Fibroblast of upper back skin (primary cell): ENCODE measurements at regions not wholly inside any gene's neighbourhood (a gene's known extent, or its start where the extent isn't known, plus 50 kb on each side); places are given as distances from the start of the nearest gene placed in this dataset.
"Not testable (repeated sequence)": the region's sequence is repeated elsewhere in the genome, so short reads cannot be mapped to it uniquely, and the experiment has no call there.

Experiments used
- DNase-seq: peaks from one replicate; pipeline ENCODE4 v3.0.0-alpha.2; 2013

DNA sequence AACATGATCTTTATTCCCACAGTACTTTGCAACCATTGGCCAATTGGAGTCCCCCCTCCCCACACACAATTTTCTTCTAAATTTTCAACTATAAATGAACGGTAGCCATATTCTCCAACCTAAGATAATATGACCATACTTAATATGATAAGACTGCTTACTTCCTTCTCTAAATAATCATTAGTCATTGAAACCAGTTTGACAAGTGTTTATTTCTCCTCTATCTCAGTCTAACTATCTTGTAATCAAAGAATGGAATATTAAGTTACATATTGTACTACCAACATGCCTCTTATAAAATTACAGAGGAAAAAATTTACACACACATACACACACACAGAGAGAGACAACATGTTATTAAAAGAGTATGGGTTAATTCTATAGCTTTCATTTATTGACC is 567.4 kb upstream of the TMPRSS15 start:
- no peak for DNase-seq

DNA sequence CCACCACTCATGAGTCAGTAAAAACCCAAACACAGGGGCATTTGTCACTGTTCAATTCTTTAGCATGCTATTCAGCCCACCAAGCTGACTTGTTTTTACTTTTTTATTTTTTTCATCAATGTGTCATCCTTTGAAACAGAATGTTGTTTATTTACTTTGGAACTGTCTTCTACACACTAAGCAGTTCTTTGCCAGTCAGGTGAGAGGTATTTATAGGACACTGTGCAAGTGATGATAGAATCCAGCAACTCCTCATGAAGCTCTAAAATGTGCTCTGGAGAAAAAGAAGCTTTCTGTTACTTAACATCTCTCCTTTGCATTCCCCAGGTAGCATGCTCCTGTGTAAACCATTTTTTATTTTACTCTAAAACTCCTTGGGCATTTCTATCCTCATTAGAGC is 582.0 kb upstream of the TMPRSS15 start:
- DNase-seq, result no peak

DNA sequence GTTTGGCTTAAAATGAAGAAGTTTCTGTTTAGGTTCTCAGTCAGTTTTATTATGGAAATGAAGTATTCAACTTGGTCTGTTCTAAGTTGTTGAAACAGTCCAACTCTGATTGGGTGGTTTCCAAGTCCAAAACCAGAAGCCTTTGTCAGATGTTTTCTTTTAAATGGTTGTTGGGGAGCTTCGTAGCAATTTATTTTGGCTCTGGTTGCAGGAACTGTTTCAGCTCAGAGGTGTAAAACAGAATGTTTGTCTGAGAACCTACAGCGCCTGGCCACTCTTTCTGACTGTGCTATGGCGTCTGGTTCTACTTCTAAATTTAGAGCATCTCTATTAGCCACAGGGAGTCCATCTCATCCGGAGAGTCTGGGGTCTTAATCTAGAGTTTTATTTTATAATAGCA is 582.6 kb upstream of the TMPRSS15 start:
- no peak for DNase-seq

DNA sequence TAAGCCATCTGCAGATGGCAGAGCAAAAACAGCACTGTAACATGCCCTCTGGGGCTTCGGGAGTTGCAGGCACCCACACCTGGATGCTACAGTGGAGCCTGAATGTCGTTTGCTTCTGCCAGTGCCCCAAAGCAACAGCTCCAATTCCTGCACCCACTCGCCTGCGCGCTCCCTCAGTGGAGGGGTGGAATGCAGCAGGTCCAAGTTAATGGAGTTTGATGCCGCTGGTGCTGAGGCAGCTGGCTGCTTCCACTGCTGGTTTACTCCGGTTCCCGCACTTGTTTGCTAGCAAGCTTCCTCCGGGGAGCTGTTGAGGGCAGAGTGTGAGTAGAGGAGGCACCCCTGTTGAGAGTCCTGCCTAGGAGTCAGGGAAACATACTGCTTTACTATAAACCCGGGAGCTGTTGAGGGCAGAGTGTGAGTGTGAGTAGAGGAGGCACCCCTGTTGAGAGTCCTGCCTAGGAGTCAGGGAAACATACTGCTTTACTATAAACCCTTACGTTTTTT is 584.0 kb upstream of the TMPRSS15 start:
- no peak for DNase-seq

DNA sequence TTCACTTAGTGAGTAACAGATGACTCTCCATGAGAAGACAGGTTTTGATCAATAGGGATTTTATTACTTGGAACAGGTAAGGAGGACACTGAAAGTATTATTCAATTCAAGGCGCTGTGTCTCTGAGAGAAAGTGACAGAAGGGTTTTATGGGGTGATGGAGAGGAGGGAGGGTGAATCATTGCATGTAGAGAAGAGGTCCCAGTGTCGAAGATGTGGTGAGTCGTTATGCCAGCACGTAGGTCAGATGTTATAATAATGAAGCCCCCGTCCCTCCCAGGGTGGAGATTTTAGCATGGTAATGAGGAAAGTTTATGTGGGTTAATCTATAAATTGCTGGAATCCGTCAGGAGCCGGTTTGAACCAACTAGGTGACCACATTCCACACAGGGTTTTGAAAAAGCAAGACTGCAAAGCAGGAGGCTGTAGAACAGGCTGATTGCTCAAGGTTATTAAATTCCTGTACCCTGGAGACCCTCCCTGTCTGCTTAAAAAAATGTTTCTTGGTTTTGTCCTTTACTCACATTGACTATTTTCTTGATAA is 586.4 kb upstream of the TMPRSS15 start:
- no peak for DNase-seq

DNA sequence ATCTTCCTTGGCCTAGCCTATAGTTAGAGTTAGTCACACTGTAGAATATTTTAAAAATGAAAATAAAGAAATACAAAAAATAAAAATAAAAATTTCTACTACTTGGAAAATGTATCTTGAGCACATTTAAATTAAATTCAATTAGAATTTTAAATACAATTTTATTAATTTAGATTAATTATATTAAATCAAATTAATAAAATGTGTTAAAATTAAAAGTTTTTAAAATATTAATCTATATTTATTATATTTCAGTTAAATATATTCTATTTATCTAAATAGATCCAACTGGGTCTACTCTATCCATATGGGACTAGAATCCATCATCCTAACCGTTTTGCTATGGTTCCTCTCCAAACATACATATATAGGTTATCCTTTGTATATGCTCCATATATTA is 588.3 kb upstream of the TMPRSS15 start:
- no peak for DNase-seq

DNA sequence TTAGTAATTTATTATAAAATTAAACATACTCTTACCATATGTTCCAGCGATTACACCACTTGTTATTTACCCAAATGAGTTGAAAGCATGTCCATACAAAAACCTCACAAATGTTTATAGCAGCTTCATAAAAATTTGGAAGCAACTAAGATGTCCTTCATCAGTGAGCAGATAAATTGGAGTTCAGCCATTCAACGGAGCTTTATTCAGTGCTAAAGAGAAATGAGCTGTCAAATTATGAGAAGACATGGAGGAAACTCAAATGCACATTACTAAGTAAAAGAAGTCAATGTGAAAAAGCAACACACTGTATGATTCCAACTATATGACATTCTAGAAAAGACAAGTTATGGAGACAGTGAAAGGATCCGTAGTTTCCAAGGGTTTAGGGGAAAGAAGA is 606.7 kb upstream of the TMPRSS15 start:
- DNase-seq, result no peak

DNA sequence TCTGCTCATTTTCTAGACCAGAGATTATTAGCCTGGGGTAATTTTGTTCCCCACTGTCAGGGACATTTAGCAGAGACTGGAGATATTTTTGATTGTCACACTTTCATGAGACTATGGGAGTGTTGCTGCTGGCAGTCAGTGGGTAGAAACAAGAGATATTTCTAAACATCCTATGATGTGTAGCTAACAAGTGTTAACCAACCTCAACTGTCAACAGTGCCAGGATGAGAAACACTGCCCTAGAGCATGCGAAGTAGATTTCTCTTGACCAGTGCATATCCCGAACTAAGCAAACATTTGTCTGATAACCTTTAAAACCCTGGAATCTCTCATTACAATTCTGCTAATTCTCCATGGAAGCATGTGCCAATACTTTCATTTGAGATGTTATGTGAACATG is 607.4 kb upstream of the TMPRSS15 start:
- no peak for DNase-seq

DNA sequence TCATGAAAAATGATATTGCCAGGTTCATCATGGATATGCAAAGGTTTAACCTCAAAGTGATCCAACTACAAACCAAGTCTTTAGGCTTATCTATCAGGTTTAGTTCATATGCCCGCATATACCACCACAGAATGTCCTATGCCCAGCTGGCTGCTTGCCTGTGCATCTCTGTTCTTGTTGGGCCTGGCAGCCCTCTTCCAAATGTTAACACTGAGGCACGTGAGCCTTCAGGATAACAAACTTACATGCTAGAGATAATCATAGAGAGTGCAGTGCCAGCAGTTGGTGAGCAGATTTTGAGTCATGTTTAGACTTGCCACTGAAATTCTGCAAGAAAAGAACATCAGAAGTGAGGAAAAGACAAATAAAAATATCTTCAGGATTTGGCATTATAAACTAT is 607.9 kb upstream of the TMPRSS15 start:
- DNase-seq, result no peak

DNA sequence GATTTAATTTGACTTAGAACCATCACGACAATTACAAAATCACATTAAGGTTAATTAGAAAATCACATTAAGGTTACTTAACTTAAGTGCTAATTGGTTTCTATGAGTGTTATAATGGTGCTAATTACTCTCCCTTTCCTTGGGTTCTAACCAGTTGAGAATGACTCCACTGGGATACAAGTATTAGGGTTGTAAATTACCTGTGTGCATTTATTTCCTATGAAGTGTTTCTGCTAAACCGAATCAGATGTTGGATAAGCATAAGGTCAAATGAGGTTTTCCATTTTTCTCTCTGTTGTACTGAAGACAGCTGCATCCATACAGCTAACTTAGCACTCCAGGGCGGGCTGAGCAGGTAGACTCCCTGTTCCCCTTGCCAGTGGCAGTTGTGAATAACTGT is 610.3 kb upstream of the TMPRSS15 start:
- DNase-seq, result no peak

DNA sequence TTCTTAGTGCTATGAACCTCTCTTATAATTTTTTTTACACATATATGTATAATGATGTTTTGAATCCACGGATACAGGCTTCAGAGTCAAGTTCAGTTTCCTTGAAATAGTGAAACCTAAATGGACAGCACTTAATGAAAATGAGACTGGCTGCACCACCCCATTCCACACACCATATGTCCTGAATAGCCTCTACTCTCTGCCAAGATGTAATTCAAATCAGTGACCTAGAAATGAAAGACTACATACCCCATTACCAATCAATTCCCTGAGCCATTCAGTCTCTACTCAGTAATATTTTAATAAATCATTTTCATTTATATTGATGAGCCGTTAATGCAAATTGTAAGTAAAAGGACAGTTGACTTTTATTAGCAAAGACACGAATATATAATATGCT is 614.9 kb upstream of the TMPRSS15 start:
- no peak for DNase-seq

DNA sequence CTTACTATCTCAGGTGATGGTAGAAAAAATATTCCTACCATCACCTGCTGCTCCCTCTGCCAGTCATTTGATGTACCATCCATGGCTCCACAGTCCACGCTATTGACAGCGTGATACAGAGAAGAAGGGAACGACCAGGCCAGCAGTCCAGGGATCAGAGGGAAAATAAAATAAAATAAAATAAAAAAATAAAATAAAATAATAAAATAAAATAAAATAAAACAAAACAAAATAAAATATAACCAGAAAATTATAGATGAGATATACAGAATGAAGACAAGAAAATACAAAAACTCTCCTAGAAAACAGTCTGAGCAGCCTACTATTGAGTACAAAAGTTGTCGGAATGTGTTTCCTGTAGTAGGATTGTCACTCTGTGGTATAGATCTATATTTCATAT is 619.4 kb upstream of the TMPRSS15 start:
- no peak for DNase-seq

DNA sequence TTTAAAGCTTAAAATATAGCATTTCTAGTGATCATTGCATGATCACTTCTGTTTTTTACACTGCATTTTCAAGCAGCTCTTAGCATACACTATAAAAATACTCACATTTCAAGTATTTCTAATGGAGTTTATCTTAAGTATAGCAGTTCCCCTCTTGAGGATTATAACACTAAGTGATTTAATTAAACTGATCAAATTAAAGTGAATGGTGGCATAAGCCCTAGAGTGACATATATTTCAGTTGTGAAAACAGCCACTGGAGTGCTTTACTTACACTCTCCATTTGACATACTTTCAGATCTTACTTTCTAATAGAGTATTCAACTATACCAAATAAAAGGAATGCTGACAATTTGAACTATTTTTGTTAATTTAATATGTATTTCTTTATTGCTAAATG is 623.3 kb upstream of the TMPRSS15 start:
- no peak for DNase-seq

DNA sequence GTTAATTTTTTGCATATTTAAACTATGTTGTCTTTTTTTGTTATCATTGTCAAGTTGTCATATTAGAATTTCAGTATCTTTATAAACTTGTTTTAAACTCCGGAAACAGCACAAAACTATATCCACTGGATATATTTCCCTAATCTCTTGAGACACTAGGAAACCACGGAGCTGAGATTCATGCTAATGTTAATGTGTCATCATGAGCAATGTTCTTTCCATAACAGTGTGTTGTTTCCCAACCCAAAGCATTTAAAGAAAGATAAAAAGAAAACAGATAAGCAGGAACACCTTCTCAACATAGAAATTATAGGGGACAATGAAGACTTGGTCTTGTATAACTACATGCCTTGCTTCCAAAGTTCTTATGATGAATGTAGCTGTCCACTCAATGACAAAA is 626.2 kb upstream of the TMPRSS15 start:
- DNase-seq, result no peak

DNA sequence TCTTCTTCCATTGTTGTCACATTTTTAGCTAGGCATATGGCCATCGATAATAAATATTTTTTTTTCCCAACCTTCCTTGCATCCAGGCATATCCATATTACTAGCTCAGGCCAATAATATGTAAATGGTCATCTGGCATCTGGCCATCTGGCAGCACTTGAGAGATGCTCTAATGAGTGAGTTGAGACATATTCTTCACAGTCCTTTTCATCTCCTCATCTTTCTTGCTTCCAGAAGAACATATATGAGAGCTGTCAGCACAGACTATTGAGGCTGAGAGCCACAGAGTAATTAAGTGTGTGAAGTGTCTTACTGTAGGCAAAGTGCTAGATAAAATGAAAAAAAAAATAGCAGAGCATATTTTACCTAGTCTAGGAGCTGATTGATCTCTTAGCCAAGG is 628.4 kb upstream of the TMPRSS15 start:
- no peak for DNase-seq

DNA sequence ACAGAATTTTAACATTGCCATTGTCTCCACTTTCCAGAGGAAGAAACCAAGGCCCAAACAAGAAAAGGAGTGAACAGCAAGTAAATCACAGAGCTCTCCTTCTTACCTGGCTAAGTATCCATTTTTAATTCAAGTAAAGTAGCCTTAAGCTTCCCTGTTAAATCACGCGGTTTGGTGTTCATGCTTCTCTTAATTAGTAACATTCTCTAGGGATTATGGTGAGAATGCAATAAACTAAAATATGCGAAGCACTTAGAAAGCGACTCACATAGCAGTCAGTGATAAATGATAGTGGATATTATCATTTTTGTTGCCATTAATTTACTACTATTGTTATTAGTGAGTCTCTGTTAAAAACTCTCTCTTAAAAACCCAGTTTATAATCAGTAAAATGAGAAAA is 630.5 kb upstream of the TMPRSS15 start:
- DNase-seq, result no peak

DNA sequence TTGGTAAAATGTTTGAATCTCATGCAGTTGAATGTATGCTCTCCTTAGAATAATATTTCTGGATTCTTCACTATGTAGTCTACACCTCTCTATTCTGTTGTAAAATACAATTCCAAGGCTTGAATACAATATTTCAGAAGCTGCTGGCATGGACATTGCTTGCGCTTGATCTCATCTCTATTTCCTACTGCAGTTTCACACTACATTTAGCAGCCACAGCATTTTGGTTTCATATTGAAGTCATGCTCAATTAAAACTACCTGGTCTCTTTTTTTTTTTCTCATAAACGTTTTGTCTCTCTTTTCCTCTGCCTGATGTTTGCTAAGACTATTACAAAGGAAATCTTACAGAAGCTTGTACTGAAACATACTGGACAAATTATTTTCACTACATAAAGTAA is 631.0 kb upstream of the TMPRSS15 start:
- DNase-seq, result no peak

DNA sequence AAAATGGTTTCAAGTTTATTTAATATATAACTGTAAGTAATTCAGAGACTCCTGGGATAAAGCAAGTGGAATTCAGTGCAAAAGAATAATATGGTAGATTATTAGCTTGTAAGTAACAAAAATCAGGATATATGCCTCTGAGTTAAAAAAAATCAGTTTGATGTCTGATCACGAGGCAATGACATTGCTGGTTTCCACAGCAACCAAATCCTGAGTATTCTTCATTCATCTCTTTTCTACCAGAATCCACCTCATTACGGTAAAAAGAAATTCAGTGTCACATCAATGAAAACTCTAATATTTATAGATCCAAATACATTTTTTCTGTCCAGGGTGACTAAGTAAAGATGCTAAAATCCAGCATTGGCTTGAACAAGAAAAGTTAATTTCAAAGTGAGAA is 642.3 kb upstream of the TMPRSS15 start:
- no peak for DNase-seq

DNA sequence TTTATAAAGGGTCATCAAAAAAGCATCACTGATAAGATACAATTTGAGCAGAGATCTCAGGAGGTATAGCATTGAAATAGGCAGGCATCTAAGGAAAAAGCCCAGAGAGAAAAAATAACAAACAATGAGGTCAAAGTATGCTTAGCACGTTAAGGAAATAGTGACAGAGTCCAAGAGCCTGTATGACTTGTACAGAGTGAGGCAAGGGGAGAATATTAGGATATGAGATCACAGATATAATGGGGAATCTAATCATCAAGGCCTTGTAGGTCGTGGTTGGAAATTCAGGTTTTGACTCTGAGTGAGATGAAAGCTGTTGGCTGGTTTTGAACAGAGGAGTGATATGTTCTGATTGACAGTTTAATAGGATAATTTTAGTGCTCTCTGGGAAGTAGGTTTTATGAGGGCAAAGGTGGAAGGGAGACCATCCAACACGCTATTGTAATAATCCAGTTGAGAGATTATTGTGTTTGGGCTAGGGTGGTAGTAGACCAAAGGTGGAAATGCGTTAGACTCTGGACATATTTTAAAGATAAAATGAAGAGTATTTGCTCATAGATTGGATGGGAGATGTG is 644.6 kb upstream of the TMPRSS15 start:
- no peak for DNase-seq

DNA sequence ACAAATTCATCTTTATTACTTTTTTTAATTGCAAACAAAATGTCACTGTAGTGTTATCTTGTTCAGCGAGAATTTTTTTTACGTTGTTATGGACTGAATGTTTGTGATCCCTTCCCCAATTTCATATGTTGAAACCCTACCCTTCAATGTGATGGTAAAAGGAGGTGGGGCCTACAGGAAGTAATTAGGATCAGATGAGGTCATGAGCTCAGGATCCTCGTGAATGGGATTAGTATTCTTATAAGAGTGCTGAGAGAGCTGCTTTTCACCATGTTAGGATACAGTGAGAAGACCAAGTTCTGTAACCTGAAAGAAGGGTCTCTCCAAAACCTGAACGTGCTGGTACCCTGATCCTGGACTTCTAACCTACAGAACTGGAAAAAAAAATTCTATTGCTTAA is 646.0 kb upstream of the TMPRSS15 start:
- no peak for DNase-seq

DNA sequence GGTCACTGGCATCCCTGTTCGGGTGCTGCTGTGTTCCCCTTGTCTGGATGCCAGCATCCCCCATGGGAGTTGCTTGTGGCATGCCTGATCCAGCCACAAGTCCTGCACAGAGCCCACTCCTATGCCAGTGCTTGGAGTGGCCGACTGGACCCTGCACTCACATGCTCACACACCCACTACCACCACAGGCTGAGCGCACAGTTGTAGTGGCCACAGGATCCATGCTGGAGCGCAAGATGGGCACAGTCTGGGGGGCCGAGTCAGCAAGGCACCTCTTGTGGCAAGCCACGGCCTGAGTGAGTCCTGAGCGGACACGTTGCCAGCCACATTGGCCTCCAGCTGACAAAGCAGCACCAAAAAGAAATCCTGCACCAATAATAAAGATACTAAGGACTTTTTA is 661.6 kb upstream of the TMPRSS15 start:
- DNase-seq, result no peak

DNA sequence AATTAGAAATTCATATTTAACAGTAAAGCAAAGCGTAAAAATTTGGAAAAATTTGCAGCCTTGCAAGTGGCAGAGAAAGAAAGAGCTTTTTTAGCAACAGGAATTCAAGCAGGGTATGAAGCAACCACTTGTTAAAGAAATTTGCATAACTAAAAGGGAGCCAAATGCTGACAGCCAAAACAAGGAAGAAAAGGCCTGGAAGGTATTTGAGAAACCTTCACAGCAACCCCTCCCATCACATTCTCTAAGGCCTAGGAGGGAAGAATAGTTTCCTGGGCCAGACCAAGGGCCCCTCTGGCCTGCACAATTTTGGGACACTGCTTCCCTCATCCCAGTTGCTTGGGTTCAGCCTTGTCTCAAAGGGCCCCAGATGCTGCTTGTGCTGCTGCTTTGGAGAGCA is 672.4 kb upstream of the TMPRSS15 start:
- no peak for DNase-seq

DNA sequence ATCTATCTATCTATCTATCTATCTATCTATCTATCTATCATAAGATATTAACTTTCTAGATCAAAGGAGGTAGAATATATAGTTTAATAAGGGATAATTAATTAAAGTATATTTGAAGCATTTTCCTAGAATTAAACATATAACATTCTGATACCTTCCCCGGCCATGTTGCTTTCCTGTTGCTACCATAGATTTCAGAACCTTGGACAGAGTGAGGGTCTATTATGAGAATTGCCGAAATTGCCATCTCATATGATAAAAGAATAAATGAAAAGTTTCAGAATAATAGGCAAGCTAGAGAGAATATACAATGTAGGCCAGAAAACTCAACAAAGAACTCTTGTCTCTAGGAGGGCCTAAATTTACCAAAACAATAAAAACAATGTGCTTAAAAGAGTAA is 706.1 kb upstream of the TMPRSS15 start:
- DNase-seq, result no peak

DNA sequence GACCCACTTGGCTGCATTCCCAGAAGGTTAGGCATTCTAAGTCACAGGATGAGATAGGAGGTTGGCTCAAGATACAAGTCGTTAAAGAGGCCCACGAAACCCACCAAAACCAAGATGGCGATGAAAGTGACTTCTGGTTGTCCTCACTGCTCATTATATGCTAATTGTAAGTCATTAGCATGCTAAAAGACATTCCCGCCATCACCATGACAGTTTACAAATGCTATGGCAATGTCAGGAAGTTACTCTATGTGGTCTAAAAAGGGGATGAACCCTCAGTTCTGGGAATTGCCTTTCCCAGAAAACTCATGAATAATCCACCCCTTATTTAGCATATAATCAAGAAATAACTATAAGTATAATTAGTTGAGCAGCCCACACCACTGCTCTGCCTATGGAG is 715.7 kb upstream of the TMPRSS15 start:
- DNase-seq, result not testable (repeated sequence)

DNA sequence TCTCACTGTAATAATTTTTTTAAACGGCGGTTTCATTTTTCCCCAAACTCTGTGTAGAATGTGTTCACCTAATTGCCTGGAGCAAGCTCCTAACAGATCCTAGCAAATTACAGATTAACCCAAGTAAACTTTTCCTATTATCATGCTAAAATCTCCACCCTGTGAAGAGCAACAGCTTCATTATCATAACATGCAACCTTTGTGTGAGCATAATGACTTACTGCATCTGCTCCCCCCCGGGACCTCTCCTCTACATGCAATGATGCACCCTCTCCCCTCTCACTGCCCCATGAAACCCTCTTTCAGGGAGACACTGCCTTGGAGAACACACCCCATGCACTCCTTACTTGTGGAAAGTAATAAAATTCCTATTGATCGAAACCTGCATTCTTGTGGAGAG is 717.0 kb upstream of the TMPRSS15 start:
- DNase-seq, result no peak

DNA sequence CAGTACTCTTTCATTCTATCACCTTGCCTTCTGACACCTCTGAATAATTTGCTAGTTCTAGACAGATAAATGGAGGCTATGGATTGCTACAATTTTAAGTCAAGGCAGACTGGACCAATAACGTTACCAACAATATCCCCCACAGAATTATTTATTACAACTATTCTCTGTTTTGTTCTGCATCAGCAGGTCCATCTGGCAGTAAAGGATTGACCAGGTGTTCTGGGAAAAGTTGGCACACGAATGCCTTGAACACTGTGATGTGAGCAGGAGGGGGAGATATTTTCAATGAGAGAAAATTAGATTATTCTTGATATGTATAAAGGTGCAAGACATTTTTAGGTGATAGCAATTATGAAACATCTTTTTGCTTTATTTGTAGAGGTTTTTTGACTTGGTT is 718.8 kb upstream of the TMPRSS15 start:
- no peak for DNase-seq
